Osteocyte (in vitro differentiated cells): ENCODE measurements at regions not wholly inside any gene's neighbourhood (a gene's known extent, or its start where the extent isn't known, plus 50 kb on each side); places are given as distances from the start of the nearest gene placed in this dataset.

ENCODE experiments used
- DNase-seq: peaks from one replicate; pipeline ENCODE4 v3.0.0; 2021; ENCODE audit warnings: mixed read lengths; ENCODE audit not compliant: unreplicated experiment; ENCODE audit errors: extremely low spot score
- H3K27ac Mint-ChIP-seq: one replicate; pipeline ENCODE4 v1.8.0; 2021; ENCODE audit warnings: mild to moderate bottlenecking, mixed read lengths; ENCODE audit not compliant: unreplicated experiment
- H3K27me3 Mint-ChIP-seq: one replicate; pipeline ENCODE4 v1.8.0; 2021; ENCODE audit warnings: mixed read lengths; ENCODE audit not compliant: unreplicated experiment
- H3K36me3 Mint-ChIP-seq: one replicate; pipeline ENCODE4 v1.8.0; 2021; ENCODE audit warnings: mixed read lengths; ENCODE audit not compliant: unreplicated experiment
- H3K4me1 Mint-ChIP-seq: one replicate; pipeline ENCODE4 v1.8.0; 2021; ENCODE audit warnings: mixed read lengths; ENCODE audit not compliant: unreplicated experiment
- H3K4me3 Mint-ChIP-seq: one replicate; pipeline ENCODE4 v1.8.0; 2021; ENCODE audit warnings: mild to moderate bottlenecking, moderate library complexity, mixed read lengths; ENCODE audit not compliant: unreplicated experiment
- H3K9me3 Mint-ChIP-seq: one replicate; pipeline ENCODE4 v1.8.0; 2021; ENCODE audit warnings: mixed read lengths; ENCODE audit not compliant: unreplicated experiment
- CTCF ChIP-seq: fragments of 200-600 bp; sonication (generic); IDR thresholded peaks from 2 replicates; pipeline ENCODE4 v1.5.0; 2021; ENCODE audit warnings: antibody characterized with exemption, mild to moderate bottlenecking, moderate library complexity

DNA sequence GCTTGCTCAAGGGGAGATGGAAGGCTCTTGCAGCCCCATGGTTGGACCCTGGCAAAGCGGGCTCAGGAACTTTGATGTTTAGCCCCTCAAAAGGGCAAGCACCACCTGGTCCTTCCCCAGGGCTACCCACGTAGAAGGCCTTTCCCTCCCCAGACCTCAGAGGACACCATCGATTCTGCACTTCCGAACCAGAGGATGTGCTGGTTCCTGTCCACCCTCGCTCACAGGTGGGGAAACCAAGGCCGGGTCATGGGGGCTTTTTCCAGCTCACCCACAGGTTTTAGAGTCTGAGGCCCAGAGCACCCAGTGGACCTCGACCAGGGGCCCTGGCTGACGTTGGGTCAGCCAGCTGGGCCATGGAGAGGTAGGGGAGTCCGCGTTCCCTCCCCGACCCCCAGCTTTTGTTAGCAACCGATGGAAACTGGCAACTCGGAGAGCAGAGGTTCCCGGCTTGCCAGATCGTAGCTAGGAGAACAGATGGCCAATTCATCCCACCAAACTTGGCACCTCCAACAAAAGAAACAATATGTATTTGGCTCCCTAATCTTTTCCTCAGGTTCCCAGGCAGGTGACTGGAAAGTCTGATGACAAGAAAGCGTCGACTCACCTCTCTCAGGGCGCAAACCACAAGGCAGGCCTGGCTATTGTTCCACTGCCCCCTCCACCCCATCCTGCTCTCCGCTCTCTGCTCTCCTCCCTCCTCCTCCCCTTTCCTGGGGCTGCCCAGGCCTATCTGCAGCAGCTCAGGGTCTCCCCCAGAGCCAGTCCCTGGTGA lies 167.6 kb upstream of the SMIM23 start:
- Mint-ChIP-seq H3K9me3 (no peaks in the 10 kb centered on the region), H3K4me3 (no peak overlapping the region), H3K4me1 (peaks cover 6% of the 10 kb centered on the region), H3K27ac (no peak overlapping the region), H3K27me3 (peaks cover 23% of the 10 kb centered on the region), H3K36me3 (no peaks in the 10 kb centered on the region)
- TF ChIP-seq CTCF = no peak
- DNase-seq = no peak

DNA sequence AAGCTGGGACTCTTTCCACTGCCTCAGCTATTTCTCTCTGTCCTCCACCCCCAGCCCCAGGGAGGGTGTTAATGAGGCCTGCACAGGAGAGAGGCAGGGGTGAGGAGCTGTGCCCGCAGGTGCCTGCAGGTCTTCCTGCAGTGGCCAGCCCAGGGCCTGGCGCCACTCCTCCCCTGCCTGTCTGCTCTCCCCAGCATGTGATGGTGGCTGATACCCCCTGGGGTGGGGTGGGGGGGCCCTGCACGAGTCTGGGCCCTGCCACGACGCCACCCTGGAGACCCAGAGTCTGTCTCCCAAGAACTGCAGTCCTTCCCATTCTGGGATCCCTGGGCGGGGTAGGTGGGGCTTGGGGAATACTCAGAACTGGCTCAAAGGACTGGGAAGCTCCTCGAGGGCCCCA lies 166.4 kb upstream of the SMIM23 start:
- H3K27ac Mint-ChIP-seq = no peak overlapping the region
- DNase-seq = no peak
- no peaks in the 10 kb centered on the region for H3K36me3 Mint-ChIP-seq
- H3K9me3 Mint-ChIP-seq = no peaks in the 10 kb centered on the region
- H3K4me3 Mint-ChIP-seq = no peak overlapping the region
- peaks cover 6% of the 10 kb centered on the region for H3K4me1 Mint-ChIP-seq
- H3K27me3 Mint-ChIP-seq = peaks cover 31% of the 10 kb centered on the region
- TF ChIP-seq CTCF = no peak

GRCh38 chr5:171619744-171620143 lies 165.9 kb upstream of the SMIM23 start:
- no peak overlapping the region for H3K27ac Mint-ChIP-seq

GRCh38 chr5:171622010-171622409 lies 163.6 kb upstream of the SMIM23 start:
- no peak for DNase-seq
- H3K27ac Mint-ChIP-seq = no peak overlapping the region
- no peaks in the 10 kb centered on the region for H3K36me3 Mint-ChIP-seq
- peaks cover 41% of the 10 kb centered on the region for H3K27me3 Mint-ChIP-seq
- no peaks in the 10 kb centered on the region for H3K4me1 Mint-ChIP-seq
- no peaks in the 10 kb centered on the region for H3K9me3 Mint-ChIP-seq
- no peak for TF ChIP-seq CTCF
- no peak overlapping the region for H3K4me3 Mint-ChIP-seq

More at GRCh38 chr5:171619744-171620143, 165.9 kb upstream of the SMIM23 start:
- Mint-ChIP-seq H3K27me3 (peaks cover 36% of the 10 kb centered on the region), H3K9me3 (no peaks in the 10 kb centered on the region), H3K4me1 (peaks cover 6% of the 10 kb centered on the region), H3K4me3 (no peak overlapping the region), H3K36me3 (no peaks in the 10 kb centered on the region)
- no peak for DNase-seq
- no peak for TF ChIP-seq CTCF

DNA sequence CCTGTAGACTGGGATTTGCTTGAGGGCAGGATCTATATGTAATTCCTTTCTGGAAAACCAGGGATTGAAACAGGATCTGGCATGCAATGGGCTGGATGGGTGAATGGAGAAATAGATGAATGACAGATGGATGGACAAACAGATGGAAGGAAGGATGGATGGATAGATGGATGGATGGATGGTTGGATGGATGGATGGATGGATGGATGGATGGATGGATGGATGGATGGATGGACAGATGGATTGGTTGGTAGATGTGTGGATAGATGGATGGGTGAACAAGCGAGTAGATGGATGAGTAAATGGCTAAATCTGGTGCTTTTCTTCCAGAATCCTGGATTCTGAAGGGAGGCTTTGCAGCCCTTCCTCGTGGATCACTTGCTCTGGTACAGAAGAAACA lies 162.5 kb upstream of the SMIM23 start:
- no peak for TF ChIP-seq CTCF
- Mint-ChIP-seq H3K27ac (no peak overlapping the region), H3K4me3 (no peak overlapping the region), H3K27me3 (peaks cover 42% of the 10 kb centered on the region), H3K4me1 (no peaks in the 10 kb centered on the region), H3K36me3 (no peaks in the 10 kb centered on the region), H3K9me3 (no peaks in the 10 kb centered on the region)
- no peak for DNase-seq
